ENCODE measurements at regions not wholly inside any gene's neighbourhood (a gene's known extent, or its start where the extent isn't known, plus 50 kb on each side); places are given as distances from the start of the nearest gene placed in this dataset.
"Not testable (repeated sequence)": the region's sequence is repeated elsewhere in the genome, so short reads cannot be mapped to it uniquely, and the experiment has no call there.

- Histone ChIP-seq H3K27ac (ENCODE audit: poor library complexity, severe bottlenecking) (no peak overlapping the region), H3K4me1 (ENCODE audit: insufficient read depth, poor library complexity, severe bottlenecking) (peaks cover 14% of the 10 kb centered on the region), H3K4me3 (ENCODE audit: severe bottlenecking) (no peak overlapping the region), H3K36me3 (ENCODE audit: low read depth) (no peaks in the 10 kb centered on the region), H3K27me3 (ENCODE audit: insufficient read depth, poor library complexity, severe bottlenecking) (no peaks in the 10 kb centered on the region), H3K9me3 (ENCODE audit: severe bottlenecking) (no peaks in the 10 kb centered on the region)
- DNase-seq (ENCODE audit: low spot score) (no peak), ATAC-seq (ENCODE audit: low read depth) (no peak)
- TF ChIP-seq CTCF (IDR thresholded peaks at IDR 0.05; ENCODE audit: poor library complexity, severe bottlenecking): no peak
These were observed 63.9 kb upstream of the SLC35C1 start for GRCh38 chr11:45741032-45741431.

- TF ChIP-seq CTCF (IDR thresholded peaks at IDR 0.05; ENCODE audit: poor library complexity, severe bottlenecking): no peak
- H3K4me3 ChIP-seq (ENCODE audit: severe bottlenecking): no peak overlapping the region
- no peaks in the 10 kb centered on the region for H3K27me3 ChIP-seq (ENCODE audit: insufficient read depth, poor library complexity, severe bottlenecking)
- H3K36me3 ChIP-seq (ENCODE audit: low read depth): no peaks in the 10 kb centered on the region
- DNase-seq (ENCODE audit: low spot score) (no peak), ATAC-seq (ENCODE audit: low read depth) (no peak)
- H3K9me3 ChIP-seq (ENCODE audit: severe bottlenecking): no peaks in the 10 kb centered on the region
- no peak overlapping the region for H3K27ac ChIP-seq (ENCODE audit: poor library complexity, severe bottlenecking)
- peaks cover 15% of the 10 kb centered on the region for H3K4me1 ChIP-seq (ENCODE audit: insufficient read depth, poor library complexity, severe bottlenecking)
These were observed 65.1 kb upstream of the SLC35C1 start for GRCh38 chr11:45739866-45740265.

- H3K9me3 ChIP-seq (ENCODE audit: severe bottlenecking); H3K27me3 ChIP-seq (ENCODE audit: insufficient read depth, poor library complexity, severe bottlenecking); H3K36me3 ChIP-seq (ENCODE audit: low read depth); ATAC-seq (ENCODE audit: low read depth); H3K4me3 ChIP-seq (ENCODE audit: severe bottlenecking); DNase-seq (ENCODE audit: low spot score); H3K27ac ChIP-seq (ENCODE audit: poor library complexity, severe bottlenecking): not testable (repeated sequence)
- H3K4me1 ChIP-seq (ENCODE audit: insufficient read depth, poor library complexity, severe bottlenecking): peaks cover 15% of the 10 kb centered on the region
These were observed 65.9 kb upstream of the SLC35C1 start for GRCh38 chr11:45739071-45739470.

GRCh38 chr11:45738194-45738593, 66.8 kb upstream of the SLC35C1 start:
- not testable (repeated sequence) for DNase-seq (ENCODE audit: low spot score); H3K9me3 ChIP-seq (ENCODE audit: severe bottlenecking); H3K27ac ChIP-seq (ENCODE audit: poor library complexity, severe bottlenecking); ATAC-seq (ENCODE audit: low read depth); H3K4me3 ChIP-seq (ENCODE audit: severe bottlenecking); H3K36me3 ChIP-seq (ENCODE audit: low read depth); H3K27me3 ChIP-seq (ENCODE audit: insufficient read depth, poor library complexity, severe bottlenecking)
- H3K4me1 ChIP-seq (ENCODE audit: insufficient read depth, poor library complexity, severe bottlenecking): peaks cover 15% of the 10 kb centered on the region

- TF ChIP-seq CTCF (IDR thresholded peaks at IDR 0.05; ENCODE audit: poor library complexity, severe bottlenecking): no peak
- Histone ChIP-seq H3K36me3 (ENCODE audit: low read depth) (no peaks in the 10 kb centered on the region), H3K27ac (ENCODE audit: poor library complexity, severe bottlenecking) (peak overlapping the region; percentile 86), H3K9me3 (ENCODE audit: severe bottlenecking) (no peaks in the 10 kb centered on the region), H3K4me3 (ENCODE audit: severe bottlenecking) (no peak overlapping the region), H3K4me1 (ENCODE audit: insufficient read depth, poor library complexity, severe bottlenecking) (peaks cover 15% of the 10 kb centered on the region), H3K27me3 (ENCODE audit: insufficient read depth, poor library complexity, severe bottlenecking) (no peaks in the 10 kb centered on the region)
- no peak for DNase-seq (ENCODE audit: low spot score)
- ATAC-seq (ENCODE audit: low read depth): peak; percentile 67
These were observed 67.9 kb upstream of the SLC35C1 start for GRCh38 chr11:45737056-45737455.

- ATAC-seq (ENCODE audit: low read depth) (peak; percentile 94), DNase-seq (ENCODE audit: low spot score) (peak; percentile 84)
- peaks cover 15% of the 10 kb centered on the region for H3K4me1 ChIP-seq (ENCODE audit: insufficient read depth, poor library complexity, severe bottlenecking)
- no peaks in the 10 kb centered on the region for H3K9me3 ChIP-seq (ENCODE audit: severe bottlenecking)
- no peaks in the 10 kb centered on the region for H3K36me3 ChIP-seq (ENCODE audit: low read depth)
- no peak for TF ChIP-seq CTCF (IDR thresholded peaks at IDR 0.05; ENCODE audit: poor library complexity, severe bottlenecking)
- H3K27ac ChIP-seq (ENCODE audit: poor library complexity, severe bottlenecking): peak overlapping the region; percentile 86
- no peak overlapping the region for H3K4me3 ChIP-seq (ENCODE audit: severe bottlenecking)
- H3K27me3 ChIP-seq (ENCODE audit: insufficient read depth, poor library complexity, severe bottlenecking): no peaks in the 10 kb centered on the region
These were observed 68.5 kb upstream of the SLC35C1 start for GRCh38 chr11:45736424-45736823.
